Adrenal gland (tissue), 5 donors: ENCODE measurements at regions not wholly inside any gene's neighbourhood (a gene's known extent, or its start where the extent isn't known, plus 50 kb on each side); places are given as distances from the start of the nearest gene placed in this dataset.

ENCODE experiments used
- POLR2A ChIP-seq, 2 donors: fragments of 450-650 bp; IDR thresholded peaks; one replicate each; pipeline ENCODE4 v1.6.1; 2017; ENCODE audit warnings: antibody characterized with exemption in 2 of 2, mild to moderate bottlenecking in 2 of 2, moderate library complexity in 1 of 2
- TF ChIP-seq, protein P1 (sequence below), 6 experiments: fragments of 450-650 bp in 4 of 6; fragments of 200-600 bp in 2 of 6; sonication (generic) in 1 of 6; IDR thresholded peaks; 1 replicate in 5 of 6; 2 replicates in 1 of 6; pipeline versions ENCODE4 v1.5.1 to v1.8.0; 2016 to 2021; ENCODE audit warnings: antibody characterized with exemption in 6 of 6, mild to moderate bottlenecking in 2 of 6, moderate library complexity in 1 of 6
- donor health status: DM: no; HTN: no; CAD: no.

DNA sequence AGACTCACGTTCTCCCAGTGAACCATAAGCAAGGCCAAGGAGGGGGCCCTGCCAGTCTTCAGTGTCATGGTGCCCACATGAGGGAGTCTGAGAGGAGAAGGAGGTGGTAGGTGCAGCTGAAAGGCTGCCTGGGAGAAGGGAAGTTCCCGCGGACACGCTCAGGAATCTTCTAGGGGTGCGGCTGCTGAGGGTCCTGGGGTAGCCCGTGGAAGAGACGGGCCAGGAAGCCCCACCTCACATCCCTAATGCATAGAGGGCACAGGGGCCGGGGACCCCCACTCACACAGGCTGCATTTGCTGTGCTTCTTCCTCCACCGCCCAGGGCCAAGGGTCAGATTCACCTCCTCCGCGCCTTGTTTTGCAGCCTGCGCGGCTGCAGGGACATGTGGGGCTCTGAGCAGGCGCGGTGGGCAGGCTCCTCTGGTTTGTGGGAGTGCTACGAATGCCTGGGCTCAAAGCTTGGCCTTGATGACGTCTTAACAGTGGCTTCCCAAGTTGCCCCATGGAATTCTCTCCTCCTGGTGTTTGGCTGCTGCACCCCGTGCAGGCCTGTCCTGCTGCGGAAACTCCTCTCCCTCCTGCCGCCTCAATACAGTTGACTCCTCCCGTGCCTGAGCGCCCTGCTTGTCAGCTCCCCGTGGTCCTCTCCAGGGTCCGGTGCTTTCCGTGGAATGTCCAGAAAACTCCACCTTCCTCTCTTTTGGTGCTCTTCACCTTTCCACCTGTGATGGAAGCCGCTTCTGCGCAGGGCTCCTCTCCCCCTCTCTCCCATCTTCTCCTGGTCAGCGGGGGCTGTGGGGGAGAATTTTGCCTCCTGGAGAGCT is 95.7 kb downstream of the VAPA start:
- TF ChIP-seq, protein P1, sequence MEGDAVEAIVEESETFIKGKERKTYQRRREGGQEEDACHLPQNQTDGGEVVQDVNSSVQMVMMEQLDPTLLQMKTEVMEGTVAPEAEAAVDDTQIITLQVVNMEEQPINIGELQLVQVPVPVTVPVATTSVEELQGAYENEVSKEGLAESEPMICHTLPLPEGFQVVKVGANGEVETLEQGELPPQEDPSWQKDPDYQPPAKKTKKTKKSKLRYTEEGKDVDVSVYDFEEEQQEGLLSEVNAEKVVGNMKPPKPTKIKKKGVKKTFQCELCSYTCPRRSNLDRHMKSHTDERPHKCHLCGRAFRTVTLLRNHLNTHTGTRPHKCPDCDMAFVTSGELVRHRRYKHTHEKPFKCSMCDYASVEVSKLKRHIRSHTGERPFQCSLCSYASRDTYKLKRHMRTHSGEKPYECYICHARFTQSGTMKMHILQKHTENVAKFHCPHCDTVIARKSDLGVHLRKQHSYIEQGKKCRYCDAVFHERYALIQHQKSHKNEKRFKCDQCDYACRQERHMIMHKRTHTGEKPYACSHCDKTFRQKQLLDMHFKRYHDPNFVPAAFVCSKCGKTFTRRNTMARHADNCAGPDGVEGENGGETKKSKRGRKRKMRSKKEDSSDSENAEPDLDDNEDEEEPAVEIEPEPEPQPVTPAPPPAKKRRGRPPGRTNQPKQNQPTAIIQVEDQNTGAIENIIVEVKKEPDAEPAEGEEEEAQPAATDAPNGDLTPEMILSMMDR (IDR thresholded peaks at IDR 0.05): no peak
- no peak for TF ChIP-seq POLR2A (IDR thresholded peaks at IDR 0.05)
